Hepatocyte (in vitro differentiated cells): ENCODE measurements at regions not wholly inside any gene's neighbourhood (a gene's known extent, or its start where the extent isn't known, plus 50 kb on each side); places are given as distances from the start of the nearest gene placed in this dataset.

Experiments
- DNase-seq: peaks from one replicate; pipeline ENCODE4 v3.0.0-alpha.2; 2016; ENCODE audit warnings: low spot score
- H2AFZ ChIP-seq: fragments of 200-600 bp; sonication (generic); 2 replicates; pipeline ENCODE4 v1.6.0; 2016; ENCODE audit warnings: antibody characterized with exemption, mild to moderate bottlenecking
- H3K27ac ChIP-seq: fragments of 200-600 bp; sonication (generic); 2 replicates; pipeline ENCODE4 v1.5.1; 2016; ENCODE audit warnings: mild to moderate bottlenecking
- H3K27me3 ChIP-seq: fragments of 200-600 bp; sonication (generic); 2 replicates; pipeline ENCODE4 v1.6.1; 2016
- H3K36me3 ChIP-seq: fragments of 200-600 bp; sonication (generic); replicated peaks from 2 replicates; pipeline ENCODE4 v1.5.1; 2016; ENCODE audit warnings: low read depth; ENCODE audit not compliant: insufficient read depth
- H3K4me1 ChIP-seq: fragments of 200-600 bp; sonication (generic); 2 replicates; pipeline ENCODE4 v1.5.1; 2016; ENCODE audit warnings: mild to moderate bottlenecking, moderate library complexity; ENCODE audit not compliant: insufficient read depth
- H3K4me2 ChIP-seq: fragments of 200-600 bp; sonication (generic); 2 replicates; pipeline ENCODE4 v1.6.0; 2016
- H3K4me3 ChIP-seq: fragments of 200-600 bp; sonication (generic); 2 replicates; pipeline ENCODE4 v1.5.1; 2016; ENCODE audit warnings: mild to moderate bottlenecking
- H3K79me2 ChIP-seq: fragments of 200-600 bp; sonication (generic); 2 replicates; pipeline ENCODE4 v1.6.0; 2017; ENCODE audit warnings: mild to moderate bottlenecking
- H3K9me2 ChIP-seq: fragments of 200-600 bp; sonication (generic); replicated peaks from 2 replicates; pipeline ENCODE4 v1.6.0; 2017; ENCODE audit warnings: mild to moderate bottlenecking; ENCODE audit not compliant: insufficient read depth
- H3K9me3 ChIP-seq: fragments of 200-600 bp; sonication (generic); 2 replicates; pipeline ENCODE4 v1.5.1; 2016; ENCODE audit warnings: low read depth, mild to moderate bottlenecking
- H4K20me1 ChIP-seq: fragments of 200-600 bp; sonication (generic); 2 replicates; pipeline ENCODE4 v1.6.0; 2016; ENCODE audit warnings: mild to moderate bottlenecking; ENCODE audit not compliant: insufficient read depth, poor library complexity, severe bottlenecking
- CTCF ChIP-seq: fragments of 200-600 bp; sonication (generic); IDR thresholded peaks from 2 replicates; pipeline ENCODE4 v1.5.1; 2016; ENCODE audit warnings: antibody characterized with exemption, mild to moderate bottlenecking; ENCODE audit not compliant: poor library complexity
- EZH2 ChIP-seq: fragments of 200-600 bp; sonication (generic); IDR thresholded peaks from 2 replicates; pipeline ENCODE4 v1.6.1; 2016; ENCODE audit warnings: antibody characterized with exemption, mild to moderate bottlenecking, borderline replicate concordance
- EZH2phosphoT487 ChIP-seq: fragments of 200-600 bp; sonication (generic); IDR thresholded peaks from one replicate; pipeline ENCODE4 v1.6.1; 2018; ENCODE audit warnings: antibody characterized with exemption, mild to moderate bottlenecking, low read depth, moderate library complexity; ENCODE audit not compliant: unreplicated experiment, severe bottlenecking
- WGBS: methylation state at CpG from one replicate; pipeline ENCODE4 v1.1.6; 2016; ENCODE audit warnings: low lambda C conversion rate; ENCODE audit errors: missing lambda C conversion rate; 5-methylcytosine and 5-hydroxymethylcytosine counted together

GRCh38 chr12:34097213-34097612 lies 74.9 kb downstream of the ALG10 start:
- H3K4me3 ChIP-seq = no peak overlapping the region
- H3K9me2 ChIP-seq = no peaks in the 10 kb centered on the region
- H3K27me3 ChIP-seq = no peaks in the 10 kb centered on the region
- H3K36me3 ChIP-seq = no peaks in the 10 kb centered on the region
- no peaks in the 10 kb centered on the region for H3K4me1 ChIP-seq
- H3K9me3 ChIP-seq = no peaks in the 10 kb centered on the region
- no peak for DNase-seq
- TF ChIP-seq CTCF (no peak), EZH2 (no peak), EZH2phosphoT487 (no peak)
- H3K79me2 ChIP-seq = no peaks in the 10 kb centered on the region
- 49% methylated on average over 4 of the region's 4 CpGs for WGBS
- no peak overlapping the region for H3K4me2 ChIP-seq
- no peak overlapping the region for H3K27ac ChIP-seq
- H2AFZ ChIP-seq = no peak overlapping the region
- no peaks in the 10 kb centered on the region for H4K20me1 ChIP-seq

GRCh38 chr12:34105392-34105933 lies 83.2 kb downstream of the ALG10 start:
- Histone ChIP-seq H2AFZ (no peak overlapping the region), H3K4me2 (no peak overlapping the region), H3K36me3 (no peaks in the 10 kb centered on the region), H3K27me3 (no peaks in the 10 kb centered on the region), H3K9me2 (no peaks in the 10 kb centered on the region), H3K27ac (no peak overlapping the region), H3K9me3 (no peaks in the 10 kb centered on the region), H3K4me3 (no peak overlapping the region), H3K79me2 (no peaks in the 10 kb centered on the region), H4K20me1 (no peaks in the 10 kb centered on the region), H3K4me1 (no peaks in the 10 kb centered on the region)
- no peak for DNase-seq
- no peak for TF ChIP-seq EZH2
- no peak for TF ChIP-seq EZH2phosphoT487
- no peak for TF ChIP-seq CTCF
- 91% methylated on average over 7 of the region's 7 CpGs for WGBS

- H3K4me1 ChIP-seq = no peaks in the 10 kb centered on the region
- no peaks in the 10 kb centered on the region for H3K9me2 ChIP-seq
- H3K4me2 ChIP-seq = no peak overlapping the region
- no peaks in the 10 kb centered on the region for H3K9me3 ChIP-seq
- H3K36me3 ChIP-seq = no peaks in the 10 kb centered on the region
- WGBS = 93% methylated on average over 2 of the region's 2 CpGs
- no peak overlapping the region for H3K4me3 ChIP-seq
- DNase-seq = no peak
- H4K20me1 ChIP-seq = no peaks in the 10 kb centered on the region
- no peaks in the 10 kb centered on the region for H3K27me3 ChIP-seq
- TF ChIP-seq EZH2phosphoT487 = no peak
- no peak for TF ChIP-seq CTCF
- TF ChIP-seq EZH2 = no peak
- no peaks in the 10 kb centered on the region for H3K79me2 ChIP-seq
- H2AFZ ChIP-seq = no peak overlapping the region
- H3K27ac ChIP-seq = no peak overlapping the region
Measured at GRCh38 chr12:34106172-34106571, 83.9 kb downstream of the ALG10 start.

- Histone ChIP-seq H3K9me2 (no peaks in the 10 kb centered on the region), H3K4me3 (no peak overlapping the region), H3K27me3 (no peaks in the 10 kb centered on the region), H3K4me1 (no peaks in the 10 kb centered on the region), H3K27ac (no peak overlapping the region), H4K20me1 (no peaks in the 10 kb centered on the region), H3K9me3 (no peaks in the 10 kb centered on the region), H3K79me2 (no peaks in the 10 kb centered on the region), H3K36me3 (no peaks in the 10 kb centered on the region), H2AFZ (no peak overlapping the region), H3K4me2 (no peak overlapping the region)
- WGBS = 81% methylated on average over 11 of the region's 11 CpGs
- no peak for DNase-seq
- TF ChIP-seq EZH2phosphoT487 (no peak), CTCF (no peak), EZH2 (no peak)
Measured at GRCh38 chr12:34107016-34107415, 84.7 kb downstream of the ALG10 start.
